Osteocyte (in vitro differentiated cells): ENCODE measurements at regions not wholly inside any gene's neighbourhood (a gene's known extent, or its start where the extent isn't known, plus 50 kb on each side); places are given as distances from the start of the nearest gene placed in this dataset.

Experiments
- DNase-seq: peaks from one replicate; pipeline ENCODE4 v3.0.0; 2021; ENCODE audit warnings: mixed read lengths; ENCODE audit not compliant: unreplicated experiment; ENCODE audit errors: extremely low spot score
- H3K27ac Mint-ChIP-seq: one replicate; pipeline ENCODE4 v1.8.0; 2021; ENCODE audit warnings: mild to moderate bottlenecking, mixed read lengths; ENCODE audit not compliant: unreplicated experiment
- H3K27me3 Mint-ChIP-seq: one replicate; pipeline ENCODE4 v1.8.0; 2021; ENCODE audit warnings: mixed read lengths; ENCODE audit not compliant: unreplicated experiment
- H3K36me3 Mint-ChIP-seq: one replicate; pipeline ENCODE4 v1.8.0; 2021; ENCODE audit warnings: mixed read lengths; ENCODE audit not compliant: unreplicated experiment
- H3K4me1 Mint-ChIP-seq: one replicate; pipeline ENCODE4 v1.8.0; 2021; ENCODE audit warnings: mixed read lengths; ENCODE audit not compliant: unreplicated experiment
- H3K4me3 Mint-ChIP-seq: one replicate; pipeline ENCODE4 v1.8.0; 2021; ENCODE audit warnings: mild to moderate bottlenecking, moderate library complexity, mixed read lengths; ENCODE audit not compliant: unreplicated experiment
- H3K9me3 Mint-ChIP-seq: one replicate; pipeline ENCODE4 v1.8.0; 2021; ENCODE audit warnings: mixed read lengths; ENCODE audit not compliant: unreplicated experiment
- CTCF ChIP-seq: fragments of 200-600 bp; sonication (generic); IDR thresholded peaks from 2 replicates; pipeline ENCODE4 v1.5.0; 2021; ENCODE audit warnings: antibody characterized with exemption, mild to moderate bottlenecking, moderate library complexity

GRCh38 chr5:10030219-10030831 lies 219.4 kb downstream of the ATPSCKMT start:
- Mint-ChIP-seq H3K27me3 (no peaks in the 10 kb centered on the region), H3K27ac (no peak overlapping the region), H3K4me3 (no peak overlapping the region), H3K4me1 (peaks cover 2% of the 10 kb centered on the region), H3K9me3 (peaks cover 33% of the 10 kb centered on the region), H3K36me3 (peaks cover 7% of the 10 kb centered on the region)
- DNase-seq = no peak
- TF ChIP-seq CTCF = peak; percentile 44

GRCh38 chr5:10023494-10023893 lies 226.2 kb downstream of the ATPSCKMT start:
- Mint-ChIP-seq H3K27ac (no peak overlapping the region), H3K27me3 (no peaks in the 10 kb centered on the region), H3K4me3 (no peak overlapping the region), H3K36me3 (peaks cover 7% of the 10 kb centered on the region), H3K4me1 (peaks cover 7% of the 10 kb centered on the region), H3K9me3 (peaks cover 57% of the 10 kb centered on the region)
- no peak for DNase-seq
- no peak for TF ChIP-seq CTCF

GRCh38 chr5:10021248-10021647 lies 228.4 kb downstream of the ATPSCKMT start:
- Mint-ChIP-seq H3K27me3 (no peaks in the 10 kb centered on the region), H3K27ac (no peak overlapping the region), H3K4me3 (no peak overlapping the region), H3K9me3 (peaks cover 42% of the 10 kb centered on the region), H3K36me3 (peaks cover 3% of the 10 kb centered on the region), H3K4me1 (peaks cover 13% of the 10 kb centered on the region)
- DNase-seq = no peak
- TF ChIP-seq CTCF = no peak

- DNase-seq = no peak
Observed at GRCh38 chr5:10019236-10019635, 230.5 kb downstream of the ATPSCKMT start.

More at GRCh38 chr5:10019236-10019635, 230.5 kb downstream of the ATPSCKMT start:
- no peak overlapping the region for H3K27ac Mint-ChIP-seq
- no peak overlapping the region for H3K4me3 Mint-ChIP-seq
- no peak for TF ChIP-seq CTCF
- peaks cover 15% of the 10 kb centered on the region for H3K4me1 Mint-ChIP-seq
- peaks cover 34% of the 10 kb centered on the region for H3K9me3 Mint-ChIP-seq
- no peaks in the 10 kb centered on the region for H3K27me3 Mint-ChIP-seq
- H3K36me3 Mint-ChIP-seq = peaks cover 6% of the 10 kb centered on the region
